OCI-LY7 (cell line): ENCODE measurements at regions not wholly inside any gene's neighbourhood (a gene's known extent, or its start where the extent isn't known, plus 50 kb on each side); places are given as distances from the start of the nearest gene placed in this dataset.

ENCODE experiments used
- BruUV-seq: library from RNA; stranded (reverse); fragments of 400-500 nt; replicated peaks from 2 replicates; lab custom pipeline; 2021; lab: Mats Ljungman, UMichigan
- CTCF ChIA-PET: fragments of 300-600 bp; sonication (Branson Sonifier 250); formaldehyde crosslinking; loops from one replicate; lab custom pipeline; 2022; ENCODE audit warnings: antibody characterized with exemption; ENCODE audit not compliant: unreplicated experiment; lab: Charles Lee
- POLR2A ChIA-PET: fragments of 300-600 bp; sonication (Branson Sonifier 250); formaldehyde crosslinking; loops from one replicate; lab custom pipeline; 2022; ENCODE audit warnings: antibody characterized with exemption; lab: Charles Lee
- DNase-seq: peaks from one replicate; pipeline ENCODE4 v3.0.0-alpha.2; 2015; ENCODE audit warnings: low spot score
- H2AFZ ChIP-seq: fragments of 200-600 bp; sonication (generic), shearing (Covaris generic); 2 replicates; pipeline ENCODE4 v1.6.1; 2014; ENCODE audit warnings: mild to moderate bottlenecking, antibody characterized with exemption, low read length, moderate library complexity
- H3K27ac ChIP-seq: fragments of 200-600 bp; sonication (generic); 2 replicates; pipeline ENCODE4 v1.5.1; 2014; ENCODE audit warnings: mixed run types, low read depth, mild to moderate bottlenecking, moderate library complexity, low read length, inconsistent platforms; ENCODE audit not compliant: poor library complexity, severe bottlenecking
- H3K36me3 ChIP-seq: fragments of 200-600 bp; sonication (generic); 2 replicates; pipeline ENCODE4 v1.6.1; 2014; ENCODE audit warnings: mild to moderate bottlenecking, antibody characterized with exemption, low read length, moderate library complexity, mixed read lengths; ENCODE audit not compliant: insufficient read depth
- H3K4me1 ChIP-seq: fragments of 200-600 bp; sonication (generic); 2 replicates; pipeline ENCODE4 v1.5.1; 2014; ENCODE audit warnings: mild to moderate bottlenecking, low read length; ENCODE audit not compliant: insufficient read depth, poor library complexity, severe bottlenecking
- H3K4me2 ChIP-seq: fragments of 200-600 bp; sonication (generic); 2 replicates; pipeline ENCODE4 v1.6.1; 2014; ENCODE audit warnings: mild to moderate bottlenecking, low read length
- H3K4me3 ChIP-seq: fragments of 200-600 bp; sonication (generic); 2 replicates; pipeline ENCODE4 v1.5.1; 2014; ENCODE audit warnings: mild to moderate bottlenecking, low read depth, low read length; ENCODE audit not compliant: poor library complexity, severe bottlenecking
- H3K79me2 ChIP-seq: fragments of 200-600 bp; sonication (generic); 2 replicates; pipeline ENCODE4 v1.6.1; 2016; ENCODE audit warnings: low read depth, mild to moderate bottlenecking, low read length, moderate library complexity, mixed read lengths; ENCODE audit not compliant: insufficient read depth
- H3K9me2 ChIP-seq: fragments of 200-600 bp; sonication (generic); 2 replicates; pipeline ENCODE4 v1.6.1; 2016; ENCODE audit warnings: mild to moderate bottlenecking, low read length, mixed read lengths; ENCODE audit not compliant: insufficient read depth
- H3K9me3 ChIP-seq: fragments of 200-600 bp; sonication (generic); 2 replicates; pipeline ENCODE4 v1.6.1; 2014; ENCODE audit warnings: mild to moderate bottlenecking, mixed run types, low read length, mixed read lengths
- H4K20me1 ChIP-seq: fragments of 200-600 bp; sonication (generic); 2 replicates; pipeline ENCODE4 v1.6.1; 2014; ENCODE audit warnings: mild to moderate bottlenecking, antibody characterized with exemption, low read length, moderate library complexity, mixed read lengths; ENCODE audit not compliant: insufficient read depth
- EZH2phosphoT487 ChIP-seq: fragments of 200-600 bp; sonication (generic); IDR thresholded peaks from 2 replicates; pipeline ENCODE4 v1.6.1; 2018; ENCODE audit warnings: low read depth, borderline replicate concordance, mild to moderate bottlenecking, mixed run types, antibody characterized with exemption, low read length, moderate library complexity, mixed read lengths
- intact Hi-C: fragments of 100-400 bp; cut with micrococcal nuclease; formaldehyde crosslinking; loops from one replicate; pipeline ENCODE4 v1.10.0; 2022; ENCODE audit not compliant: unreplicated experiment
- TF ChIP-seq, protein P1 (sequence below): fragments of 200-600 bp; sonication (generic); conservative IDR thresholded peaks from 2 replicates; pipeline ENCODE4 v1.5.1; 2014; ENCODE audit warnings: mild to moderate bottlenecking, antibody characterized with exemption, low read length, moderate library complexity, mixed read lengths

- no peak overlapping the region for H2AFZ ChIP-seq
- TF ChIP-seq, protein P1, sequence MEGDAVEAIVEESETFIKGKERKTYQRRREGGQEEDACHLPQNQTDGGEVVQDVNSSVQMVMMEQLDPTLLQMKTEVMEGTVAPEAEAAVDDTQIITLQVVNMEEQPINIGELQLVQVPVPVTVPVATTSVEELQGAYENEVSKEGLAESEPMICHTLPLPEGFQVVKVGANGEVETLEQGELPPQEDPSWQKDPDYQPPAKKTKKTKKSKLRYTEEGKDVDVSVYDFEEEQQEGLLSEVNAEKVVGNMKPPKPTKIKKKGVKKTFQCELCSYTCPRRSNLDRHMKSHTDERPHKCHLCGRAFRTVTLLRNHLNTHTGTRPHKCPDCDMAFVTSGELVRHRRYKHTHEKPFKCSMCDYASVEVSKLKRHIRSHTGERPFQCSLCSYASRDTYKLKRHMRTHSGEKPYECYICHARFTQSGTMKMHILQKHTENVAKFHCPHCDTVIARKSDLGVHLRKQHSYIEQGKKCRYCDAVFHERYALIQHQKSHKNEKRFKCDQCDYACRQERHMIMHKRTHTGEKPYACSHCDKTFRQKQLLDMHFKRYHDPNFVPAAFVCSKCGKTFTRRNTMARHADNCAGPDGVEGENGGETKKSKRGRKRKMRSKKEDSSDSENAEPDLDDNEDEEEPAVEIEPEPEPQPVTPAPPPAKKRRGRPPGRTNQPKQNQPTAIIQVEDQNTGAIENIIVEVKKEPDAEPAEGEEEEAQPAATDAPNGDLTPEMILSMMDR = no peak
- no peak for TF ChIP-seq EZH2phosphoT487
- intact Hi-C loops = no loop called here
- H3K9me2 ChIP-seq = no peaks in the 10 kb centered on the region
- no peak overlapping the region for H3K4me3 ChIP-seq
- ChIA-PET CTCF (no interaction called here), POLR2A (no interaction called here)
- BruUV-seq = no TSS peak
- H3K4me1 ChIP-seq = no peaks in the 10 kb centered on the region
- H3K4me2 ChIP-seq = no peak overlapping the region
- no peak for DNase-seq
- no peaks in the 10 kb centered on the region for H3K36me3 ChIP-seq
- H3K27ac ChIP-seq = no peak overlapping the region
- H3K9me3 ChIP-seq = no peaks in the 10 kb centered on the region
- H3K79me2 ChIP-seq = no peaks in the 10 kb centered on the region
- no peaks in the 10 kb centered on the region for H4K20me1 ChIP-seq
Measured at GRCh38 chr17:71325886-71326285, 794.9 kb upstream of the SOX9 start.

GRCh38 chr17:71327376-71328059, 793.3 kb upstream of the SOX9 start:
- BruUV-seq = no TSS peak
- POLR2A ChIA-PET = interaction anchor here (0.7 kb wide), 1 partner anchor 708 kb away, joined by 4 read pairs; no protein-coding TSS in a partner anchor
- intact Hi-C loops = no loop called here
- no peak overlapping the region for H2AFZ ChIP-seq
- no peaks in the 10 kb centered on the region for H4K20me1 ChIP-seq
- no peaks in the 10 kb centered on the region for H3K4me1 ChIP-seq
- no peak overlapping the region for H3K4me3 ChIP-seq
- H3K9me2 ChIP-seq = no peaks in the 10 kb centered on the region
- no peak overlapping the region for H3K4me2 ChIP-seq
- no peak for DNase-seq
- H3K79me2 ChIP-seq = no peaks in the 10 kb centered on the region
- no peak overlapping the region for H3K27ac ChIP-seq
- CTCF ChIA-PET = no interaction called here
- H3K9me3 ChIP-seq = no peaks in the 10 kb centered on the region
- no peaks in the 10 kb centered on the region for H3K36me3 ChIP-seq
- no peak for TF ChIP-seq EZH2phosphoT487
- TF ChIP-seq, protein P1 = no peak

- Histone ChIP-seq H3K4me2 (no peak overlapping the region), H3K36me3 (no peaks in the 10 kb centered on the region), H3K4me1 (no peaks in the 10 kb centered on the region), H3K9me3 (no peaks in the 10 kb centered on the region), H3K4me3 (no peak overlapping the region), H3K27ac (no peak overlapping the region), H3K9me2 (no peaks in the 10 kb centered on the region), H4K20me1 (no peaks in the 10 kb centered on the region), H2AFZ (no peak overlapping the region), H3K79me2 (no peaks in the 10 kb centered on the region)
- intact Hi-C loops = no loop called here
- no TSS peak for BruUV-seq
- TF ChIP-seq EZH2phosphoT487 = no peak
- TF ChIP-seq, protein P1 = no peak
- DNase-seq = no peak
- ChIA-PET POLR2A (no interaction called here), CTCF (no interaction called here)
Measured at GRCh38 chr17:71329310-71330098, 791.3 kb upstream of the SOX9 start.
